ENCODE measurements at regions not wholly inside any gene's neighbourhood (a gene's known extent, or its start where the extent isn't known, plus 50 kb on each side); places are given as distances from the start of the nearest gene placed in this dataset.

- DNase-seq (ENCODE audit: low spot score): no peak
- no peak for TF ChIP-seq CTCF (IDR thresholded peaks at IDR 0.05)
- Histone ChIP-seq H3K4me1 (no peaks in the 10 kb centered on the region), H3K36me3 (no peaks in the 10 kb centered on the region), H3K27ac (no peak overlapping the region), H3K4me3 (no peak overlapping the region), H3K27me3 (no peaks in the 10 kb centered on the region), H3K9me3 (no peaks in the 10 kb centered on the region)
Measured at GRCh38 chr1:170303034-170303433, 157.3 kb downstream of the NTMT2 start.

- peaks cover 0 to 8% of the 10 kb centered on the region in 2 donors for H3K4me1 ChIP-seq
- no peaks in the 10 kb centered on the region for H3K9me3 ChIP-seq
- DNase-seq (ENCODE audit: low spot score): no peak
- no peaks in the 10 kb centered on the region for H3K27me3 ChIP-seq
- no peak for TF ChIP-seq CTCF (IDR thresholded peaks at IDR 0.05)
- H3K27ac ChIP-seq: peak overlapping the region in 1 of 2 donors; percentile 22
- no peak overlapping the region for H3K4me3 ChIP-seq
- H3K36me3 ChIP-seq: no peaks in the 10 kb centered on the region
Measured at GRCh38 chr1:170305777-170306512, 160.2 kb downstream of the NTMT2 start.

GRCh38 chr1:170306513-170306910, 160.8 kb downstream of the NTMT2 start:
- DNase-seq (ENCODE audit: low spot score): no peak
- no peak for TF ChIP-seq CTCF (IDR thresholded peaks at IDR 0.05)
- Histone ChIP-seq H3K27me3 (no peaks in the 10 kb centered on the region), H3K27ac (peak overlapping the region in 1 of 2 donors; percentile 22), H3K36me3 (no peaks in the 10 kb centered on the region), H3K9me3 (no peaks in the 10 kb centered on the region), H3K4me3 (no peak overlapping the region), H3K4me1 (peaks cover 0 to 8% of the 10 kb centered on the region in 2 donors)

GRCh38 chr1:170306948-170307347, 161.2 kb downstream of the NTMT2 start:
- no peak for TF ChIP-seq CTCF (IDR thresholded peaks at IDR 0.05)
- Histone ChIP-seq H3K4me1 (peaks cover 0 to 8% of the 10 kb centered on the region in 2 donors), H3K36me3 (no peaks in the 10 kb centered on the region), H3K27ac (peak overlapping the region in 1 of 2 donors; percentile 22), H3K9me3 (no peaks in the 10 kb centered on the region), H3K27me3 (no peaks in the 10 kb centered on the region), H3K4me3 (no peak overlapping the region)
- DNase-seq (ENCODE audit: low spot score): no peak

- H3K27me3 ChIP-seq: no peaks in the 10 kb centered on the region
- H3K9me3 ChIP-seq: no peaks in the 10 kb centered on the region
- no peaks in the 10 kb centered on the region for H3K36me3 ChIP-seq
- no peak overlapping the region for H3K4me3 ChIP-seq
- H3K4me1 ChIP-seq: peaks cover 0 to 8% of the 10 kb centered on the region in 2 donors
- DNase-seq (ENCODE audit: low spot score): no peak
- no peak for TF ChIP-seq CTCF (IDR thresholded peaks at IDR 0.05)
- H3K27ac ChIP-seq: no peak overlapping the region
Measured at GRCh38 chr1:170307426-170307825, 161.7 kb downstream of the NTMT2 start.
